Smooth muscle cell of the brain vasculature (primary cell): ENCODE measurements at regions not wholly inside any gene's neighbourhood (a gene's known extent, or its start where the extent isn't known, plus 50 kb on each side); places are given as distances from the start of the nearest gene placed in this dataset.
"Not testable (repeated sequence)": the region's sequence is repeated elsewhere in the genome, so short reads cannot be mapped to it uniquely, and the experiment has no call there.

Experiments
- DNase-seq: peaks from one replicate; pipeline ENCODE4 v3.0.0-alpha.2; 2012; ENCODE audit warnings: low read depth, low spot score

GRCh38 chr19:28602675-28603298 is 610.2 kb downstream of the UQCRFS1 start:
- DNase-seq, result no peak

- no peak for DNase-seq
These were observed 611.1 kb downstream of the UQCRFS1 start for GRCh38 chr19:28601723-28602440.

DNA sequence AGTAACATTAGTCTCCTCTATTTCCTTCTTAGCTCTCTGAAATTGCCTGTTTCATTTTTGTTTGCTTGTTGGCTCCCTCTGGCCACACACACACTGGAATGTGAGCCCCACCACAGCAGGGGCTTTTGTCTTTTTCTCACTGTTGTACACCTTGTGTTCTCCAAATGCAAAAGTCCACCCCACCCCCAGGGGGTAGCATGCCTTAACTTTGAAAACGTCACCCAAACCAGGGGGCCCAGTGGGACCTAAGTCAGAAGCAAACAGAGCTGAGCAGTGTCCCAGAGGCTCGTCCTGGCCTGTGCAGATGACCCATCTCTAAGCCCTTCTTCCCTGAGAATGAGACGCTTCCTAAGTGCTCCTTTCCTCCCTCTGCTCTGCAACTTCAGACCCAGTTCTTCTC is 614.1 kb downstream of the UQCRFS1 start:
- DNase-seq, result no peak

DNA sequence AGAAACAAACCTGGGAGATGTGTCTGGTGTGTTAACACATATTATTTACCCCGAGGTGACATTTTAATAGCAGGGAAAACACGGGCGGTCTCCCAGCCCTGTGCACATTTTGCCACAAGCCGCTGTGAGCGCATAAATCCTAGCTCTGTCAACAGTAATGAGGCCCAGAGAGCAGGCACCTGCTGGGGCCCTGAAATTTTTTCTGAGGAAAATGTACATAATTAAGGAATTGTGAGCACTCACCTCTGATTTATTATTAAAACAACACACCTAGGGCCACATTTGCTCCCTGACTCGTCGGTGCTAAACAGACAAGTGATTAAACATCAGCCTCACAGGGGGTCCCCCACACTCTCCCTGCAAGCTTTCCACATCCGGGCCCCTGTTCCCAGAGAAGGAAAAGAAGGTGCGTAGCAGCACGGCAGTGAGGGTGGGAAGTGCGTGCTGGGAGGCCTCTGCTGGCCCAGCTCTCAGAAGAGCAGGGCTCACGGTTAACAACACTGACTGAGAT is 616.3 kb downstream of the UQCRFS1 start:
- no peak for DNase-seq

DNA sequence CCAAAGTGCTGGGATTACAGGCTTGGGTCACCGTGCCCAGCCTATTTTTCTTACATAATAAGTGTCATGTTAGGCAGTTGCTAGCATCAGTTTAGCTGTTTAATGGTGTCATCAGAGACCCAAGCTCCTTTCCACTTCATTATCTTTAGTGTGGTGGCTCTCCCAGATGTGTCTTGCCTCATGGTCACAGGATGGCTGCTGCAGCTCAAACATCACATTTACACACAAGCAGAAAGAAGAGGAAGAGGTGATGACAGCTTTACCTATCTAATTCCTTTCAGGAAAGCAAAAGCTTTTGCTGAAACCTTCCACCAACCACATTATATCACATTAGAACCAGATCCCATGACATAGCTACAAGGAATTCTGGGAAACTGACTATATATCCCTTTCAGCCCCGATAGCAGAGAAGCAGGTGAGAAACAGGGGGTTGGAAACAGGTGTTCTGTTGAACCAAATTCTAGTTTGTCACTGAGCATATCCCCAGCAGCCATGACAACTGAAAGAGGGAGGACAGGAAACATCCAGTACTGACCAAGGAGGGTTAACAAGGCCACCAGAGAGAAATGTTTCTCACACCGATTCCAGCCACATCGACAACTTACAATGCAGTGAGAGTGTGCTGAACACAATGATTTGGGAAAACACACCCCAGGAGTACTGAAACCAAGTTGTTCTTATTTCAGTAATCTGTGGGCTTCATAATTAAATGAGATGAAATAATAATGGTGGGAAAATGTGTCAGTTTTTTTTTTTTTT is 617.0 kb downstream of the UQCRFS1 start:
- no peak for DNase-seq

DNA sequence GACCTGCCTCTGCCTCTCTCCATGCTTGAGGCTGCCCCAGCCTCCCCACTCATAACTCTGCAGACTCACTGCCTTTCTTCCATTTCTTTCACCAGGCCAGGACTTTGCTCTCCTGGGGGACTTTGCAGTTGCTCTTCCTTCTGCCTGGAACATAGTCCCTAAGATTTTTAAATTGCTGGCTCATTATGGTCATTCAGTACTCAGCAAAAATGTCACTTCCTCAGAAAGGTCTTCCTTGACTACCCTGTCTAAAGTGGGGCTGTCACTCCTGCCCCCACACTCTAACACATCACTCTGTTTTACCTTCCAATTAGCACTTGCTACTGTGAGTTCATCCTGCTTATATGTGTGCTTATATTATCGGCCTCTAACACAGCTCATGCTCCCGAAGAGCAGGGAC is 618.2 kb downstream of the UQCRFS1 start:
- no peak for DNase-seq

DNA sequence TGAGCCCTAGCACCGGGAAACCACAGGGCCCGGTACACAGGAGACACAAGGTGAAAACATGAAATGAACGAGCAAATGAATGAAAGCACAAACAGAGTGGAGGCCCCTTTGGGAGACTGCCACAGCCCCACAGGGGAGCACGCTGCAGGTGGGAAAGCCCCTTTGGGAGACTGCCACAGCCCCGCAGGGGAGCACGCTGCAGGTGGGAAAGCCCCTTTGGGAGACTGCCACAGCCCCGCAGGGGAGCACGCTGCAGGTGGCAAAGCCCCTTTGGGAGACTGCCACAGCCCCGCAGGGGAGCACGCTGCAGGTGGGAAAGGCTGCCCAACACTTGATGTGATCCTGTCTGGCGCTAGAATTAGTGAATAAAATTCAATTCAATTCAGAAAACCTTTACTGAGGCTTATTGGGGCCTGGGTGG is 623.0 kb downstream of the UQCRFS1 start:
- not testable (repeated sequence) for DNase-seq

DNA sequence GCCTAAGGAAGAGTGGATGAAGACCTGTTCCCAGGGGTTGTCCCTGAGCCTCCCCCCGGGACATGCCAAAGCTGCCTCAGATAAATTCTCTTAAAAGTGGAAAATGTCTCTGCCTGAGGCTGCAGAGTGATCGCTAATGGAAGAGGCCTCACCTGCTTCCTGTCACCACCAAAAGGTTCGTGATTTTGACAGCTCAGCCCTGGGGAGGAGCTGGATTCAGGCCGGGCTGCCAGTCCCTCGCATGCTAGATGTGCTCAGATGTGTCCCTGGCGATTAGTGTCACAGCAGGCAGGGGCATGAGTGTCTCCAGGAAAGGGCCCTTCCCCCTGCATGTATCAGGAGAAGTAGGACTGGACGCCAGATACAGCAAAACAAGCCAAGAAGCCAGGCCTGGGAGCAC is 626.5 kb downstream of the UQCRFS1 start:
- DNase-seq, result no peak

DNA sequence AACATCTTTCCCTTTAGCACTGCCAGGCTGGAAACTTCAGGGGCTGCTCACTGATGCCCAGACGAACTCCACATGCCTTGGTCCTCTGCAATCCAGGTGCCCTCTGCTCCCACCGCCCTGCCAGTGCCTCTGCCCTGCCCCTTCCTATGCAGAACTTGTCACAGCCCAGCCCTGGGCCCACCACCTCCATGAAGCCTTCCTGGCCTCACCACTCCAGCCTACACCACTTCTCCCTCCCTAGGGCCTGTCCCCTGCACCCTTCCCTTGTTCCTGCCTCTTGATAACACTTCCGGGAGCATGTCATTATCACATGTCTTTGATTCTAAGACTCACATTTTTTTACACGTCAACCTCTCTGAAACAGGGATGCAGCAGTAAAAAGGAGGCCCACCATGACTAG is 627.2 kb downstream of the UQCRFS1 start:
- no peak for DNase-seq

DNA sequence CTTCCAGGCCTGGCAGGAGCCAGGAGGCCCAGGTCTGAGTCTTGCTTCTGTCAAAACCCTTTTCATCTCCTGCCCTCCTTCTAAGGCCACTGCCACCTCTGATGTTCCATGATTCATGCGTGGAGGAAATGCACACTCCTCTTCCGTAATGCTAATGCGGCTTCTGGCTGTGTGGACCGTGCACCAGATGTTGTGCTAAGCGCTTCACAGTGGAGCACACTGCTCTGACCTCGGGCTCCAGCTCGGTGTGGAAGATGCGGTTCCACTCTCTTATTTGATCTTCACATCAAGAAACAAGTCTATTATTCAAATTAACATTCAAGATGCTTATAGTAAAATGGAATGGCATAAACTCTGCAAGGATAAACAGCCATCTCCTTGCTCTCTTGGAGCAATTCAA is 629.2 kb downstream of the UQCRFS1 start:
- DNase-seq, result no peak

GRCh38 chr19:28583242-28583641 is 629.7 kb downstream of the UQCRFS1 start:
- no peak for DNase-seq

GRCh38 chr19:28582796-28583195 is 630.2 kb downstream of the UQCRFS1 start:
- DNase-seq, result no peak

GRCh38 chr19:28582344-28582743 is 630.6 kb downstream of the UQCRFS1 start:
- DNase-seq, result no peak

DNA sequence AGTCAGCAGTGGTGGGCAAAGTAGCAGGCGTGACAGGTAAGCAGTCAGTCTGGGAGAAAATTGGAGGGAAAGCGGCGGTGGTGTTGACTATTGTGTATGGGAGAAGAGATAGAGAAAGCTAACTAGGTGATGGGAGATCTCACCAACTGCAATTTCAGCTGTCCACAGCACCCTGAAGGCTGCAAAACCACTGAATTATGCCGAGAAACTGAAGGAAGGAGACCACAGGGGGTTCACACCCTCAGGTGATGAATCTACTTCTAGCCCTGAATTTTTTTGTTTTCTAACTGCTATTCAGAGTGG is 631.5 kb downstream of the UQCRFS1 start:
- DNase-seq, result no peak

- DNase-seq, result no peak
These were observed 634.0 kb downstream of the UQCRFS1 start for GRCh38 chr19:28578786-28579505.

DNA sequence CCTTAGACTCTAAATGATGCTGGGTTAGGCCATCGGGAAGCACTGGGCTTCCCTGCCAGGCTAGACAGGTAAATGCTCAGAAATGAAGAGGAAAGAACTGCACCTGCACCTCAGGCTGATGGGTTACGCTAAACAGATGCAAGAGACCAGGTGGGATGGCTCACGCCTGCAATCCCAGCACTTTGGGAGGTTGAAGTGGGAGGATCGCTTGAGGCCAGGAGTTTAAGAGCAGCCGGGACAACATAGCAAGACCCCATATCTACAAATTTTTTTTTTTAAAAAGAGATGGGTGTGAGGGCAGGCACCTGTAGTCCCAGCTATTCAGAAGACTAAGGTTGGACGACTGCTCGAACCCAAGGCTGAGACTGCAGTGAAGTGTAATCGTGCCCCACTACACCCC is 634.7 kb downstream of the UQCRFS1 start:
- no peak for DNase-seq

- DNase-seq, result no peak
These were observed 635.3 kb downstream of the UQCRFS1 start for GRCh38 chr19:28577666-28578065.

DNA sequence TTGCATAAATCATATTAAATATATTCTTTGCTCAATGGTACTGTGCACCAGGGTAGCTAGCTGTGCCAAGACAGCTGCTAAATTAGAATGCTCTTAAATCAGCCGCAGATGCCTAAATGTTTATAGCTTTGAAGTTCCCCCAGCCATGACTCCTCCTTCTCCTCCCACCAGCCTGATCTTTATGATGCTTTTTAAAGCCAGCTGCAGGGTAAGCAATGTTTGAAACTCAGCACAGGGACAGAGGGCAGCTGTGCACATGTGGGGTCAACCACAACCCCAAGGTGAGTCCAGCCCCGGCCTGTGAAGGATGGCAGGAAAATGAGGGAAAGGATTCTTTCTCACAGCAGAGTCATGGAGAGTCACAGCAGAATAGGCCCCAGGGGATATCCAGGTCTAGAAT is 635.7 kb downstream of the UQCRFS1 start:
- no peak for DNase-seq

DNA sequence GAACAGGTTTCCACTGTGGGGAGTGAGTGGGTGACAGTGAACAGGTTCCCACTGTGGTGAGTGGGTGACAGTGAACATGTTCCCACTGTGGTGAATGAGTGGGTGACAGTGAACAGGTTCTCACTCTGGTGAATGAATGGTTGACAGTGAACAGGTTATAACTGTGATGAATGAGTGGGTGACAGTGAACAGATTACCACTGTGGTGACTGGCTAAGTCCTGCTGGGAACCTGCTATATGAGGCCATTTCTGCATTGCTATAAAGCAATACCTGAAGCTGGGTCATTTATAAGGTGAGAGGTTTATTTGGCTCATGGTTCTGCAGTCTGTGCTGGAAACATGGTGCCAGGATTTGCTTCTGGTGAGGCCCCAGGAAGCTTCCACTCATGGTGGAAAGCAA is 637.1 kb downstream of the UQCRFS1 start:
- no peak for DNase-seq

DNA sequence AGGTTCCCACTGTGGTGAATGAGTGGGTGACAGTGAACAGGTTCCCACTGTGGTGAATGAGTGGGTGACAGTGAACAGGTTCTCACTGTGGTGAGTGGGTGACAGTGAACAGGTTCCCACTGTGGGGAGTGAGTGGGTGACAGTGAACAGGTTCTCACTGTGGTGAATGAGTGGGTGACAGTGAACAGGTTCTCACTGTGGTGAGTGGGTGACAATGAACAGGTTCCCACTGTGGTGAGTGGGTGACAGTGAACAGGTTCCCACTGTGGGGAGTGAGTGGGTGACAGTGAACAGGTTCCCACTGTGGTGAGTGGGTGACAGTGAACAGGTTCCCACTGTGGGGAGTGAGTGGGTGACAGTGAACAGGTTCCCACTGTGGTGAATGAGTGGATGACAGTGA is 637.6 kb downstream of the UQCRFS1 start:
- not testable (repeated sequence) for DNase-seq

DNA sequence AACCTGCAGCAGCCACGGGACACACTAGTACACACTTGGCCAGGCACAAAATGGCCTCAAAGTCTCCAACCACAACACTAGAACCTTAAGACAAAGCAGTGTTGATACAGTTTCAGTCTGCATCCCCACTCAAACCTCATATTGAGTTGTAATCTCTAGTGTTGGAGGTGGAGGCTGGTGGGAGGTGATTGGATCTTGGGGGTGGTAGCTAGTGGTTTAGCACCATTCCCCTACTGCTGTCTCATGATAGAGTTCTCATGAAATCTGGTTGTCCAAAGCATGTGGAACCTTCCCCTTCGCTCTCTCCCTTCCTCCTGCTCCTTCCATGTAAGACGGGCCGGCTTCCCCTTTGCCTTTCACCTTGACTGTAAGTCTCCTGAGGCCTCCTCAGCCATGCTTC is 638.7 kb downstream of the UQCRFS1 start:
- DNase-seq, result no peak
